H1 (cell line): ENCODE measurements at regions not wholly inside any gene's neighbourhood (a gene's known extent, or its start where the extent isn't known, plus 50 kb on each side); places are given as distances from the start of the nearest gene placed in this dataset.

Experiments used
- CTCF ChIA-PET: fragments of 300-600 bp; sonication (Branson Sonifier 250); formaldehyde crosslinking; loops from one replicate; lab custom pipeline; 2021; ENCODE audit not compliant: partially characterized antibody; lab: Charles Lee
- POLR2A ChIA-PET: fragments of 300-600 bp; sonication (Branson Sonifier 250); formaldehyde crosslinking; loops from one replicate; lab custom pipeline; 2021; ENCODE audit warnings: inconsistent platforms; ENCODE audit not compliant: partially characterized antibody; lab: Charles Lee
- DNase-seq, 2 experiments: peaks; one replicate each; pipeline versions ENCODE4 v3.0.0 to v3.0.0-alpha.2; 2010 to 2022; ENCODE audit warnings: low spot score in 2 of 2, low read depth in 1 of 2, mixed read lengths in 1 of 2
- FAIRE-seq: peaks from 2 replicates; lab custom pipeline; 2011; peaks lifted over from hg19 to GRCh38; lab: Jason Lieb, UNC
- H2AFZ ChIP-seq: 2 replicates; pipeline ENCODE4 v1.8.1; 2012; ENCODE audit warnings: low read length, inconsistent platforms
- H2AK5ac ChIP-seq: 2 replicates; pipeline ENCODE4 v1.6.1; 2013; ENCODE audit warnings: low read depth, low read length
- H2BK120ac ChIP-seq: replicated peaks from 2 replicates; pipeline ENCODE3; 2013; ENCODE audit warnings: low read depth, low read length, inconsistent platforms
- H2BK12ac ChIP-seq: 2 replicates; pipeline ENCODE4 v1.6.1; 2013; ENCODE audit warnings: low read depth, low read length
- H2BK15ac ChIP-seq: 2 replicates; pipeline ENCODE4 v1.6.1; 2013; ENCODE audit warnings: low read length
- H2BK20ac ChIP-seq: 2 replicates; pipeline ENCODE4 v1.6.1; 2013; ENCODE audit warnings: low read length
- H2BK5ac ChIP-seq: 2 replicates; pipeline ENCODE4 v1.6.1; 2013; ENCODE audit warnings: low read depth, low read length
- H3K14ac ChIP-seq: 2 replicates; pipeline ENCODE4 v1.6.1; 2013; ENCODE audit warnings: inconsistent platforms; ENCODE audit not compliant: insufficient read length
- H3K18ac ChIP-seq: 2 replicates; pipeline ENCODE4 v1.6.1; 2013; ENCODE audit warnings: low read length; ENCODE audit errors: extremely low read depth
- H3K23ac ChIP-seq: 2 replicates; pipeline ENCODE4 v1.6.1; 2013; ENCODE audit warnings: inconsistent platforms; ENCODE audit not compliant: insufficient read length
- H3K23me2 ChIP-seq: 2 replicates; pipeline ENCODE4 v1.6.1; 2013; ENCODE audit warnings: low read depth, low read length
- H3K27ac ChIP-seq: 2 replicates; pipeline ENCODE4 v1.6.1; 2011; ENCODE audit warnings: low read depth, low read length, inconsistent platforms
- H3K27me3 ChIP-seq, 4 experiments: replicated peaks in 1 of 4; 1 replicate in 1 of 4; 2 replicates in 3 of 4; pipeline versions ENCODE4 v1.6.1 to v1.8.1; 2011 to 2013; ENCODE audit warnings: low read length in 3 of 4, mild to moderate bottlenecking in 3 of 4, inconsistent platforms in 2 of 4, mixed read lengths in 2 of 4, moderate library complexity in 1 of 4; ENCODE audit not compliant: control insufficient read depth in 3 of 4, insufficient read depth in 3 of 4; ENCODE audit errors: extremely low read depth in 1 of 4
- H3K36me3 ChIP-seq, 4 experiments: 2 replicates each; pipeline versions ENCODE4 v1.6.1 to v1.8.1; 2011 to 2013; ENCODE audit warnings: mild to moderate bottlenecking in 4 of 4, low read length in 3 of 4, moderate library complexity in 2 of 4, control low read depth in 1 of 4, inconsistent platforms in 1 of 4; ENCODE audit not compliant: insufficient read depth in 4 of 4, control insufficient read depth in 2 of 4
- H3K4ac ChIP-seq: replicated peaks from 2 replicates; pipeline ENCODE3; 2013; ENCODE audit warnings: low read length, low read depth, mixed read lengths, inconsistent platforms; ENCODE audit not compliant: insufficient read length
- H3K4me1 ChIP-seq, 4 experiments: replicated peaks in 1 of 4; 1 replicate in 1 of 4; 2 replicates in 3 of 4; pipeline versions ENCODE4 v1.6.1 to v1.8.1; 2011 to 2013; ENCODE audit warnings: low read length in 3 of 4, inconsistent platforms in 2 of 4, mixed read lengths in 1 of 4; ENCODE audit not compliant: insufficient read depth in 4 of 4, control insufficient read depth in 3 of 4
- H3K4me2 ChIP-seq, 2 experiments: 2 replicates each; pipeline versions ENCODE4 v1.6.1 to v1.8.1; 2011 to 2013; ENCODE audit warnings: low read depth in 2 of 2, low read length in 2 of 2, control low read depth in 1 of 2, inconsistent platforms in 1 of 2, mild to moderate bottlenecking in 1 of 2; ENCODE audit not compliant: insufficient read depth in 1 of 2
- H3K4me3 ChIP-seq, 4 experiments: fragments of 200-600, 300-600 bp in 1 of 4; sonication (generic), shearing (Covaris generic), sonication (Bioruptor Twin) in 1 of 4; 2 replicates each; pipeline versions ENCODE4 v1.5.1 to v1.8.1; 2011 to 2016; ENCODE audit warnings: low read length in 4 of 4, low read depth in 3 of 4, control low read depth in 2 of 4, inconsistent platforms in 2 of 4, mild to moderate bottlenecking in 2 of 4, mixed read lengths in 1 of 4, moderate library complexity in 1 of 4; ENCODE audit not compliant: insufficient read depth in 2 of 4; ENCODE audit errors: extremely low read depth in 1 of 4
- H3K56ac ChIP-seq: replicated peaks from 2 replicates; pipeline ENCODE3; 2013; ENCODE audit warnings: low read depth, mild to moderate bottlenecking, mixed read lengths, low read length, inconsistent platforms; ENCODE audit not compliant: insufficient read length
- H3K79me1 ChIP-seq: 2 replicates; pipeline ENCODE4 v1.6.1; 2013; ENCODE audit warnings: low read depth, low read length, control low read depth
- H3K79me2 ChIP-seq, 2 experiments: 2 replicates each; pipeline versions ENCODE4 v1.6.1 to v1.8.1; 2012 to 2013; ENCODE audit warnings: low read length in 2 of 2, mild to moderate bottlenecking in 2 of 2, inconsistent platforms in 1 of 2; ENCODE audit not compliant: insufficient read depth in 2 of 2, control insufficient read depth in 1 of 2
- H3K9ac ChIP-seq, 4 experiments: replicated peaks in 1 of 4; 1 replicate in 1 of 4; 2 replicates in 3 of 4; pipeline versions ENCODE4 v1.6.1 to v1.8.1; 2011 to 2013; ENCODE audit warnings: low read depth in 3 of 4, low read length in 3 of 4, control low read depth in 2 of 4, mild to moderate bottlenecking in 2 of 4, moderate library complexity in 2 of 4, inconsistent platforms in 1 of 4; ENCODE audit errors: extremely low read depth in 1 of 4
- H3K9me3 ChIP-seq, 2 experiments: 2 replicates each; pipeline versions ENCODE4 v1.6.1 to v1.8.1; 2012 to 2013; ENCODE audit warnings: mild to moderate bottlenecking in 2 of 2, moderate library complexity in 2 of 2, control low read depth in 1 of 2, inconsistent platforms in 1 of 2, low read depth in 1 of 2, low read length in 1 of 2, mixed read lengths in 1 of 2; ENCODE audit not compliant: insufficient read depth in 2 of 2
- H4K20me1 ChIP-seq, 2 experiments: replicated peaks in 1 of 2; 2 replicates each; pipeline versions ENCODE3 to v1.8.1; 2011 to 2013; ENCODE audit warnings: inconsistent platforms in 2 of 2, low read length in 2 of 2, mild to moderate bottlenecking in 1 of 2; ENCODE audit not compliant: insufficient read depth in 2 of 2, control insufficient read depth in 1 of 2
- H4K5ac ChIP-seq: 2 replicates; pipeline ENCODE4 v1.6.1; 2013; ENCODE audit warnings: low read length, low read depth, mixed read lengths, inconsistent platforms; ENCODE audit not compliant: insufficient read length
- H4K8ac ChIP-seq: 2 replicates; pipeline ENCODE4 v1.8.0; 2013; ENCODE audit warnings: mild to moderate bottlenecking, moderate library complexity, low read length, inconsistent platforms; ENCODE audit not compliant: insufficient read depth; ENCODE audit errors: extremely low read depth
- H4K91ac ChIP-seq: replicated peaks from 2 replicates; pipeline ENCODE3; 2013; ENCODE audit warnings: low read length, mixed read lengths, inconsistent platforms; ENCODE audit not compliant: insufficient read length
- CEBPB ChIP-seq: IDR thresholded peaks from 2 replicates; pipeline ENCODE4 v1.6.1; 2012; ENCODE audit warnings: low read depth, low read length
- TAF7 ChIP-seq: optimal IDR thresholded peaks from 2 replicates; pipeline ENCODE3; 2011; ENCODE audit warnings: low read depth, mild to moderate bottlenecking, inconsistent platforms, low read length, moderate library complexity, borderline replicate concordance
- WGBS, 2 experiments: shearing (Covaris generic) in 1 of 2; methylation state at CpG; one replicate each; pipeline versions ENCODE4 v1.1.6 to v1.1.7; 2013 to 2015; ENCODE audit warnings: low lambda C conversion rate in 2 of 2, mixed read lengths in 2 of 2, inconsistent platforms in 1 of 2, low coverage in 1 of 2, missing lambda C conversion rate in 1 of 2; ENCODE audit not compliant: insufficient replicate concordance in 2 of 2, insufficient coverage in 1 of 2, insufficient read length in 1 of 2; ENCODE audit errors: extremely low coverage in 1 of 2, missing lambda C conversion rate in 1 of 2; 5-methylcytosine and 5-hydroxymethylcytosine counted together

DNA sequence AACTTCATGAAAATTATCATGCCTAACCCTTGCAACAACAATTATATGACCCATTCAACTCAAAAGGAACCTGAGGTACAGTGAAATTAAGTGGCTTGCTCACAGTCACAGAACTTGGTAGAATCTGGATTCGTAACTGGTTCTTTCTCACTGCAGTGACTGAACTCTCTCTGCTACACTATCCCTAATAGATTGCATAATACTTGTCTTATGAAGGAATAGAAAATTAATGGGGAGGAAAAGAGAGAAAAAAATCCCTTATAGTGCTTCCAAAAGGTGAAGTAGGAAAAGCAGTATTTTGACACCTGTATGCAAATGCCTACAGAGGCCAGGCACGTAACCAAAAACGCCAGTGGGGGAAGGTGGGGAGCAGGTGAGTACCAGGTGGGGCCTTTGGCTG, 186.6 kb downstream of the LY86 start:
- Histone ChIP-seq H3K4me3 (no peak overlapping the region), H2BK20ac (no peak overlapping the region), H3K56ac (no peak overlapping the region), H3K4me2 (no peak overlapping the region), H3K9ac (no peak overlapping the region), H3K4me1 (peaks cover 0 to 2% (median 0%) of the 10 kb centered on the region in 4 experiments; a peak in 2 of 7 replicates), H3K4ac (no peak overlapping the region), H3K27me3 (no peaks in the 10 kb centered on the region), H3K23ac (no peak overlapping the region), H3K14ac (no peak overlapping the region), H4K20me1 (no peaks in the 10 kb centered on the region), H2AFZ (no peak overlapping the region), H4K5ac (no peak overlapping the region), H2BK15ac (no peak overlapping the region), H3K23me2 (no peaks in the 10 kb centered on the region), H3K79me1 (no peaks in the 10 kb centered on the region), H2BK5ac (no peak overlapping the region), H3K18ac (no peak overlapping the region), H2BK120ac (no peak overlapping the region), H3K36me3 (no peaks in the 10 kb centered on the region), H2BK12ac (no peak overlapping the region), H3K79me2 (no peaks in the 10 kb centered on the region), H3K27ac (no peak overlapping the region), H4K8ac (no peak overlapping the region), H3K9me3 (no peaks in the 10 kb centered on the region; a peak in 1 of 4 replicates), H4K91ac (no peak overlapping the region), H2AK5ac (no peak overlapping the region)
- no peak for DNase-seq
- 62% methylated on average over 3 of the region's 3 CpGs; no CpG with 5 or more reads in 1 of the 2 experiments for WGBS, 2 experiments
- ChIA-PET CTCF (no interaction called here), POLR2A (no interaction called here)
- 0 out of 2 replicates have a peak, but pooled peaks have one; percentile 9 for TF ChIP-seq CEBPB
- no peak for TF ChIP-seq TAF7
- no peak for FAIRE-seq
